ENCODE measurements at regions not wholly inside any gene's neighbourhood (a gene's known extent, or its start where the extent isn't known, plus 50 kb on each side); places are given as distances from the start of the nearest gene placed in this dataset.

- H3K4me1 Mint-ChIP-seq = no peaks in the 10 kb centered on the region
- peaks cover 0 to 7% (median 3%) of the 10 kb centered on the region in 7 donors for H3K9me3 Mint-ChIP-seq
- no peak overlapping the region for H3K4me2 ChIP-seq (replicated peaks; ENCODE audit: extremely low read depth, low read length, poor library complexity, severe bottlenecking)
- H3K79me2 ChIP-seq (ENCODE audit: insufficient read depth, low read length) = no peaks in the 10 kb centered on the region
- H3K27ac Mint-ChIP-seq = no peak overlapping the region
- H3K36me3 Mint-ChIP-seq = no peaks in the 10 kb centered on the region
- H3K4me3 ChIP-seq (replicated peaks in 1 of 3; ENCODE audit: low read depth in 2 of 3, low read length in 3 of 3) = no peak overlapping the region
- no peak overlapping the region for H2AFZ ChIP-seq (ENCODE audit: insufficient read depth, low read depth, low read length, poor library complexity, severe bottlenecking)
- no peak for DNase-seq
- TF ChIP-seq, protein P1, sequence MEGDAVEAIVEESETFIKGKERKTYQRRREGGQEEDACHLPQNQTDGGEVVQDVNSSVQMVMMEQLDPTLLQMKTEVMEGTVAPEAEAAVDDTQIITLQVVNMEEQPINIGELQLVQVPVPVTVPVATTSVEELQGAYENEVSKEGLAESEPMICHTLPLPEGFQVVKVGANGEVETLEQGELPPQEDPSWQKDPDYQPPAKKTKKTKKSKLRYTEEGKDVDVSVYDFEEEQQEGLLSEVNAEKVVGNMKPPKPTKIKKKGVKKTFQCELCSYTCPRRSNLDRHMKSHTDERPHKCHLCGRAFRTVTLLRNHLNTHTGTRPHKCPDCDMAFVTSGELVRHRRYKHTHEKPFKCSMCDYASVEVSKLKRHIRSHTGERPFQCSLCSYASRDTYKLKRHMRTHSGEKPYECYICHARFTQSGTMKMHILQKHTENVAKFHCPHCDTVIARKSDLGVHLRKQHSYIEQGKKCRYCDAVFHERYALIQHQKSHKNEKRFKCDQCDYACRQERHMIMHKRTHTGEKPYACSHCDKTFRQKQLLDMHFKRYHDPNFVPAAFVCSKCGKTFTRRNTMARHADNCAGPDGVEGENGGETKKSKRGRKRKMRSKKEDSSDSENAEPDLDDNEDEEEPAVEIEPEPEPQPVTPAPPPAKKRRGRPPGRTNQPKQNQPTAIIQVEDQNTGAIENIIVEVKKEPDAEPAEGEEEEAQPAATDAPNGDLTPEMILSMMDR (IDR thresholded peaks at IDR 0.05) = no peak
- H3K36me3 ChIP-seq (replicated peaks in 1 of 2; ENCODE audit: control insufficient read depth in 1 of 2, insufficient read depth in 2 of 2, low read length in 2 of 2) = no peaks in the 10 kb centered on the region
- H4K20me1 ChIP-seq (ENCODE audit: insufficient read depth, low read length) = no peaks in the 10 kb centered on the region
- H3K4me1 ChIP-seq (ENCODE audit: control insufficient read depth in 1 of 2, insufficient read depth in 2 of 2, low read length in 2 of 2) = no peaks in the 10 kb centered on the region
- H3K27me3 Mint-ChIP-seq (ENCODE audit: low read depth in 3 of 3) = peaks cover 0 to 2% (median 0%) of the 10 kb centered on the region in 3 donors
- H3K27me3 ChIP-seq (ENCODE audit: control insufficient read depth in 2 of 2, insufficient read depth in 2 of 2, low read length in 2 of 2) = no peaks in the 10 kb centered on the region
- no peaks in the 10 kb centered on the region for H3K9me3 ChIP-seq (replicated peaks in 1 of 2; ENCODE audit: control insufficient read depth in 1 of 2, insufficient read depth in 1 of 2, low read length in 2 of 2)
- H3K9ac ChIP-seq (ENCODE audit: insufficient read depth, low read length, poor library complexity, severe bottlenecking) = no peak overlapping the region
- intact Hi-C loops (cut with micrococcal nuclease) = no loop called here
- H3K4me3 Mint-ChIP-seq = no peak overlapping the region
- no peak overlapping the region for H3K27ac ChIP-seq (ENCODE audit: low read depth in 1 of 2, low read length in 2 of 2)
Observed at GRCh38 chr11:103768816-103769215, 267.6 kb upstream of the DDI1 start.

GRCh38 chr11:103773059-103773458, 263.4 kb upstream of the DDI1 start:
- H4K20me1 ChIP-seq (ENCODE audit: insufficient read depth, low read length) = no peaks in the 10 kb centered on the region
- no peak overlapping the region for H3K27ac ChIP-seq (ENCODE audit: low read depth in 1 of 2, low read length in 2 of 2)
- Mint-ChIP-seq H3K9me3 (peaks cover 0 to 5% (median 2%) of the 10 kb centered on the region in 7 donors), H3K36me3 (no peaks in the 10 kb centered on the region), H3K27ac (no peak overlapping the region), H3K4me3 (no peak overlapping the region), H3K27me3 (ENCODE audit: low read depth in 3 of 3) (peaks cover 0 to 6% (median 0%) of the 10 kb centered on the region in 3 donors), H3K4me1 (no peaks in the 10 kb centered on the region)
- H3K36me3 ChIP-seq (replicated peaks in 1 of 2; ENCODE audit: control insufficient read depth in 1 of 2, insufficient read depth in 2 of 2, low read length in 2 of 2) = no peaks in the 10 kb centered on the region
- no peak for DNase-seq
- H3K4me2 ChIP-seq (replicated peaks; ENCODE audit: extremely low read depth, low read length, poor library complexity, severe bottlenecking) = no peak overlapping the region
- TF ChIP-seq, protein P1 (IDR thresholded peaks at IDR 0.05) = no peak
- H2AFZ ChIP-seq (ENCODE audit: insufficient read depth, low read depth, low read length, poor library complexity, severe bottlenecking) = no peak overlapping the region
- H3K9me3 ChIP-seq (replicated peaks in 1 of 2; ENCODE audit: control insufficient read depth in 1 of 2, insufficient read depth in 1 of 2, low read length in 2 of 2) = no peaks in the 10 kb centered on the region
- no peaks in the 10 kb centered on the region for H3K4me1 ChIP-seq (ENCODE audit: control insufficient read depth in 1 of 2, insufficient read depth in 2 of 2, low read length in 2 of 2)
- H3K9ac ChIP-seq (ENCODE audit: insufficient read depth, low read length, poor library complexity, severe bottlenecking) = no peak overlapping the region
- no peaks in the 10 kb centered on the region for H3K79me2 ChIP-seq (ENCODE audit: insufficient read depth, low read length)
- H3K4me3 ChIP-seq (replicated peaks in 1 of 3; ENCODE audit: low read depth in 2 of 3, low read length in 3 of 3) = no peak overlapping the region
- H3K27me3 ChIP-seq (ENCODE audit: control insufficient read depth in 2 of 2, insufficient read depth in 2 of 2, low read length in 2 of 2) = no peaks in the 10 kb centered on the region
- intact Hi-C loops (cut with micrococcal nuclease) = no loop called here
- whole genome bisulfite sequencing (ENCODE audit: insufficient coverage) = no CpG with 5 or more reads among the region's 2 CpGs
